Lower leg skin (tissue), 4 donors: ENCODE measurements at regions not wholly inside any gene's neighbourhood (a gene's known extent, or its start where the extent isn't known, plus 50 kb on each side); places are given as distances from the start of the nearest gene placed in this dataset.

Source experiments
- DNase-seq, 2 donors: peaks; one replicate each; pipeline ENCODE4 v3.0.0-alpha.2; 2019; ENCODE audit warnings: low spot score in 2 of 2
- H3K4me3 ChIP-seq: fragments of 200-600 bp; sonication (generic); 2 replicates; pipeline ENCODE4 v1.5.1; 2017; ENCODE audit warnings: mild to moderate bottlenecking, low read depth; ENCODE audit not compliant: poor library complexity, severe bottlenecking
- POLR2A ChIP-seq, 2 donors: fragments of 450-650 bp; IDR thresholded peaks; one replicate each; pipeline ENCODE4 v1.6.1; 2016 to 2017; ENCODE audit warnings: antibody characterized with exemption in 2 of 2, mild to moderate bottlenecking in 1 of 2, moderate library complexity in 1 of 2
- WGBS, 2 donors: methylation state at CpG; one replicate each; pipeline ENCODE4 v1.1.5; 2018; 5-methylcytosine and 5-hydroxymethylcytosine counted together
- intact Hi-C: fragments of 100-400 bp; cut with DNase I; formaldehyde crosslinking; loops from one replicate; pipeline ENCODE4 v1.15.0; 2023; ENCODE audit warnings: low total_unique reads
- TF ChIP-seq, protein P1 (sequence below), 3 donors: fragments of 450-650 bp; IDR thresholded peaks; one replicate each; pipeline ENCODE4 v1.5.1; 2016; ENCODE audit warnings: antibody characterized with exemption in 3 of 3, mild to moderate bottlenecking in 3 of 3, moderate library complexity in 2 of 3

DNA sequence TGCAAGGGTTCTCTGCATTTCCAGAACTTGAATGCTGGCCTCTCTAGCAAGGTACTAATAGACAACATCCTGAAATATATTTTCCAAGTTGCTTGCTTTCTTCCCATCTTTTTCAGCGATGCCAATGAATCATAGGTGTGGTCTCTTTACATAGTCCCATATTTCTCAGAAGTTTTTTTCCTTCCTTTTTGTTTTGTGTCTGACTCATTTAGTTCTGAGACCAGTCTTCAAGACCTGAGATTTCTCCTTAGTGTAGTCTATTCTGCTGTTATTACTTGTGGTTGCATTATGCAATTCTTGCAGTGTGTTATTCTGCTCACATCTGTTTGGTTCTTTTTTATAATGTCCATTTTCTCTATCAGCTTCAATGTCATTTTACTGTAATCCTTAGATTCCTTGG, 1265.0 kb upstream of the ALCAM start:
- TF ChIP-seq, protein P1, sequence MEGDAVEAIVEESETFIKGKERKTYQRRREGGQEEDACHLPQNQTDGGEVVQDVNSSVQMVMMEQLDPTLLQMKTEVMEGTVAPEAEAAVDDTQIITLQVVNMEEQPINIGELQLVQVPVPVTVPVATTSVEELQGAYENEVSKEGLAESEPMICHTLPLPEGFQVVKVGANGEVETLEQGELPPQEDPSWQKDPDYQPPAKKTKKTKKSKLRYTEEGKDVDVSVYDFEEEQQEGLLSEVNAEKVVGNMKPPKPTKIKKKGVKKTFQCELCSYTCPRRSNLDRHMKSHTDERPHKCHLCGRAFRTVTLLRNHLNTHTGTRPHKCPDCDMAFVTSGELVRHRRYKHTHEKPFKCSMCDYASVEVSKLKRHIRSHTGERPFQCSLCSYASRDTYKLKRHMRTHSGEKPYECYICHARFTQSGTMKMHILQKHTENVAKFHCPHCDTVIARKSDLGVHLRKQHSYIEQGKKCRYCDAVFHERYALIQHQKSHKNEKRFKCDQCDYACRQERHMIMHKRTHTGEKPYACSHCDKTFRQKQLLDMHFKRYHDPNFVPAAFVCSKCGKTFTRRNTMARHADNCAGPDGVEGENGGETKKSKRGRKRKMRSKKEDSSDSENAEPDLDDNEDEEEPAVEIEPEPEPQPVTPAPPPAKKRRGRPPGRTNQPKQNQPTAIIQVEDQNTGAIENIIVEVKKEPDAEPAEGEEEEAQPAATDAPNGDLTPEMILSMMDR (IDR thresholded peaks at IDR 0.05), result no peak
- TF ChIP-seq POLR2A (IDR thresholded peaks at IDR 0.05), result no peak
- WGBS, 2 donors, result 75 to 89% methylated on average over 1 of the region's 1 CpG
- H3K4me3 ChIP-seq, result no peak overlapping the region
- intact Hi-C loops, result no loop called here
- no peak for DNase-seq

DNA sequence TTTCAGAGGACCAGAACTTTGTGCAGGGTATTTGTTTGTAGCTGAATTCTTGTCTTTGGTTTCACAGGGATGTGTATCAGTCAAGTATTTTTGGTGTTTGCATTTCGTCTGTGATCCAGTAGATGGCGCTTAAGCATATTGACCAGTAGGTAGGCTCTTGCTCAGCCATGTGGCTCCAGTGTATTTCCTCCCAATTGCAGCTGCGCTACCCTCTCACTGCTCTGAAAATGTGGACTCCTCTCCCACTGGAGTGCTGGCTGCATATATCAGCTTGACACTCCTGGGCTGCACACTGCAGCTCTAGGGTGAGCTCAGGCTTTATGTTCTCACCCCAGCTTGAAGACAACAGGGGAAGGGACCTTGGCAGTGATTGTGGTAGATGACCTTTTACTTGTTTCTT, 1264.3 kb upstream of the ALCAM start:
- WGBS, 2 donors, result 9 to 29% methylated on average over 3 of the region's 3 CpGs
- DNase-seq, result no peak
- no peak overlapping the region for H3K4me3 ChIP-seq
- intact Hi-C loops, result no loop called here
- TF ChIP-seq POLR2A (IDR thresholded peaks at IDR 0.05), result no peak

DNA sequence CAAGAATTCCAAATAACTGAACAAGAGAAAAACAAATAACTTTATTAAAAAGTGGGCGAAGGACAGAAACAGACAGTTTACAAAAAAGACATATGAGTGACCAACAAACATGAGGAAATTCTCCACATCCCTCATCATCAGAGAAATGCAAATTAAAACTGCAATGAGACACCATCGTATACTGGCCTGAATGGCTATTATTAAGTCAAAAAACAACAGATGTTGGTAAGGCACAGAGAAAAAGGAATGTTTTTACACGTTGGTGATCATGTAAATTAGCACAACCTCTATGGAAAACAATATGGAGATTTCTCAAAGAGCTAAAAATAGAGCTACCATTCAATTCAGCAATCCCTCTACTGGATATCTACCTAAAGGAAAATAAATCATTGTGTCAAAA, 1260.4 kb upstream of the ALCAM start:
- no peak overlapping the region for H3K4me3 ChIP-seq
- intact Hi-C loops, result no loop called here
- 53% methylated on average over 3 of the region's 3 CpGs for WGBS, 2 donors
- TF ChIP-seq POLR2A (IDR thresholded peaks at IDR 0.05), result no peak
- TF ChIP-seq, protein P1 (IDR thresholded peaks at IDR 0.05), result no peak
- DNase-seq, result no peak

DNA sequence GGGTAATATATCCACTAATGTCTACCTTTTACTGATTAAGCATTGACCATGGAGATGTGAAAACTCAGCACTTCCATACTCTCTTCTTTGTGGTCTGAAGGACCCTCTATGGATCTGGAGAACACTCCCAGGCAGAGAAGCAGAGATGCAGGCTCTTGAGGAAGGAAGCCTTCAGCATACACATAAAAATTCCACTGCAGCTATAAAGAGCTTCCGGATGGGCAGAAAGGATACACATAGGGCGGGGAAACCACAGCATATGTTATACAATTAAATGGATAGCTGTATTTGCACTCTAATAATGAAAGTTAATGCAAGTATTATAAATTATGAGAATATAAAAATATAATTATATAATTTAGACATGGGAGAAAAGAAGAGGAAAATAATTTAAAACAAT, 1258.2 kb upstream of the ALCAM start:
- no peak overlapping the region for H3K4me3 ChIP-seq
- TF ChIP-seq, protein P1 (IDR thresholded peaks at IDR 0.05), result no peak
- TF ChIP-seq POLR2A (IDR thresholded peaks at IDR 0.05), result no peak
- 52 to 57% methylated on average over 2 of the region's 2 CpGs for WGBS, 2 donors
- intact Hi-C loops, result no loop called here
- DNase-seq, result no peak

DNA sequence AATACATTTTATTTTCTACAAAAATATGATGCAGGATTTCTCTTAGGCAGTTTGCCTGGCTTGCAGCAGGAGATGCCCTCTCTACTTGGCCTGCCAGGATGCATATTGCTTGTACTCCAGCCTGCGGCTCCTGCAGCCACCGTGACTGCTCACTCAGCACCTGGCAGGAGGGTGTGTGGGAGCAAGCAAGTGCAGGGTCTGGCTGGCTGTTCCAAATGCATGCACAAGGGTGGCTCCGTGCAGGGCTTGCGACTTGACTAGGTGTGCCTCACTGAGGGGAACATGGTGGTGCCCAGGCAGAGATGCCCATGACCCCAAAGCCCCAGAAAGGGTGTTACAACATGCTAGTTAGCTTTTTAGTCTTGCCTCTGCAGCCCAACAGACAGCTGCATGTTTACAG, 1240.2 kb upstream of the ALCAM start:
- no peak overlapping the region for H3K4me3 ChIP-seq
- intact Hi-C loops, result no loop called here
- 89 to 91% methylated on average over 2 to 4 of the region's 4 CpGs for WGBS, 2 donors
- TF ChIP-seq, protein P1 (IDR thresholded peaks at IDR 0.05), result no peak
- no peak for TF ChIP-seq POLR2A (IDR thresholded peaks at IDR 0.05)
- DNase-seq, result no peak

DNA sequence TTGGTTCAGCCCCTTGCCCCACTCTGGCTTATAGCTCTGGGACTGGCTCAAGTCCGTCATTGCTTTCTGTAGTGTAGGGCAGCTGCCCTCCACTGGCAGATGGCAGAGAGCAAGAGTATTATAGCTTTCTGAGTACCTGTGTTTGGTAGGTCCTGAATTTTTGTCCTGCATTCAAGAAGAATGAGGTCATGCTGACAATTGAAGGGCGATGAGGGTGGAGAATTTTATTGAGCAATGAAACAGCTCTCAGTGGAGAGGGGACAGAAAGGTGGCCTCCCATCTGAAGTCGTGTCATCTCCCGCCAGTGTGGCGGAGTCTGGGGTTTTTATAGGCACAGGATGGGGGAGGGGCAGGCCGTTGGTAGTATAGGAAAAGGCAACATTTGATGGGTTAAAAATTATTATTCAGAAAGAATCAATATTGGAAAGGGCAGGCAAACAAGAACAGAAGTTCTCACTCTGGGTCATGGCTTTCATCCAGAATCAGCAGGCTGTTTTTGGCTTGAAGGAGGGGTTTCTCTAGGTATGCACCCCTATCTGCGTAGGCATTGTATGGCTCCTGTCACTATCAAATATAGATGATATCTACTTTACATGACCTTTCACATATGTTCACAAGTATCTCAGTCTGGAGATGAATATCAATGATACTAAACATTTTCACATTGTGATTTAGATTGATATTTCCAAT, 1239.7 kb upstream of the ALCAM start:
- TF ChIP-seq POLR2A (IDR thresholded peaks at IDR 0.05), result no peak
- intact Hi-C loops, result no loop called here
- DNase-seq, result no peak
- 88% methylated on average over 7 of the region's 7 CpGs for WGBS, 2 donors
- no peak overlapping the region for H3K4me3 ChIP-seq

DNA sequence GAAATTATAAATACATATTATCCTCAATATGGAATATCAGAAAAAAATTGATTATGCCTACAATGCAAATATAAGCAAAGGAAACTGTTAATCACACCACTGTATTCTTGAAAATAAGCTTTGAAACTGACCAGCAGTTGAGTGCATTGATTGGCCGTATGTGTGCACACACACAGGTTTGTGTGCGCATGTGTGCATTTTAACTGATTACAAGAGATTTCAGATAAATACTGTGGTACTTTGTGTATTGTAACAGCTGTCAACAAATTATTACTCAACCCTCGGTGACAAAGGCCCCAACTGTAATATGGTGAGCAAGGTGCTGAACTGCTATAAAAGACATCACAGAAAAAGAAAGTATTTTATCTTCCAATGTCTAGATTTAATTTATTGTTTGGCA, 1238.9 kb upstream of the ALCAM start:
- TF ChIP-seq, protein P1 (IDR thresholded peaks at IDR 0.05), result no peak
- TF ChIP-seq POLR2A (IDR thresholded peaks at IDR 0.05), result no peak
- no peak for DNase-seq
- WGBS, 2 donors, result 87 to 91% methylated on average over 3 of the region's 3 CpGs
- no peak overlapping the region for H3K4me3 ChIP-seq
- intact Hi-C loops, result no loop called here
